ENCODE measurements at regions not wholly inside any gene's neighbourhood (a gene's known extent, or its start where the extent isn't known, plus 50 kb on each side); places are given as distances from the start of the nearest gene placed in this dataset.

DNA sequence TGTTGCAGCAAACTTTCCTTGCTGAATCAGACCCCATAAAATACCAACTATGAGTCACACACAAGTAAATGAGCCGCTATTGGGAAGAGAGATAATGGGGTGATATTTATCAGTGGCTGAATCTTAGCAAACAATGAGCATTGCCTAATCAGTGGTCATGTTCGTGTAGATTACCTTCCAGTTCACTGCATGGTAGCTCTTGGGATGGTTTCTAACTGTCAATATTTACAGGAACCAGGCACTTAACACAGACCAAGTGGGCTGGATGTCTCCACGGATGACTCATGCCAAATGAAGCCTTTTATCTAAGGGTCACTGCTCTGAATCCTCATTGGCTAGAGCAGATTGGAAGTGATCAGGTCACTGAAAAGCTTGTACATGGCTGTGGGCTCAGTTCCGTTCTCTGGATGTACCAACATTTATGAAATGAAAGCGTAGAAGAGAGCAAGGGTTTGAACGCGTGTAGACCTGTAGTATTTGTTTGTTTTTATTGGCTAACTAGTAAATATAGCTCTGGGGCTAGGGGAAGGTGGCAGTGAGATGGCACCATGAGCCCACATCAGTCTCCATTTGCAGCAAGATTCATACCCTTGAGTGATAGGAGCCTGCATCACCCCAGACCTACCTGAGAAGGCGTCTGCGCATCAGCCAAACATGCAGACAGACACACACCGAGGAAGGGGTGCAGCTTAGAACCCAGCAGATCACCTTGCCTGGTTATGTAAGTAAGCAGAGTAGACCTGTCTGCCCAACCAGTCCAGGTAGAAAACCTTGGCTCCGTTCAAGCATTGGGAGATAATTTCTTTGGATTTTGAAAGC lies 153.3 kb downstream of the TOMM20 start (continued):
- TF ChIP-seq, protein P1, sequence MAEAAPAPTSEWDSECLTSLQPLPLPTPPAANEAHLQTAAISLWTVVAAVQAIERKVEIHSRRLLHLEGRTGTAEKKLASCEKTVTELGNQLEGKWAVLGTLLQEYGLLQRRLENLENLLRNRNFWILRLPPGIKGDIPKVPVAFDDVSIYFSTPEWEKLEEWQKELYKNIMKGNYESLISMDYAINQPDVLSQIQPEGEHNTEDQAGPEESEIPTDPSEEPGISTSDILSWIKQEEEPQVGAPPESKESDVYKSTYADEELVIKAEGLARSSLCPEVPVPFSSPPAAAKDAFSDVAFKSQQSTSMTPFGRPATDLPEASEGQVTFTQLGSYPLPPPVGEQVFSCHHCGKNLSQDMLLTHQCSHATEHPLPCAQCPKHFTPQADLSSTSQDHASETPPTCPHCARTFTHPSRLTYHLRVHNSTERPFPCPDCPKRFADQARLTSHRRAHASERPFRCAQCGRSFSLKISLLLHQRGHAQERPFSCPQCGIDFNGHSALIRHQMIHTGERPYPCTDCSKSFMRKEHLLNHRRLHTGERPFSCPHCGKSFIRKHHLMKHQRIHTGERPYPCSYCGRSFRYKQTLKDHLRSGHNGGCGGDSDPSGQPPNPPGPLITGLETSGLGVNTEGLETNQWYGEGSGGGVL (CRISPR knock-in tag; IDR thresholded peaks at IDR 0.05) = no peak
- TF ChIP-seq ZNF780A (CRISPR knock-in tag; IDR thresholded peaks at IDR 0.05) (peak; percentile 39; the same call in 1 of the 2 replicates), LEF1 (IDR thresholded peaks at IDR 0.05) (peak; percentile 98), HNRNPLL (IDR thresholded peaks at IDR 0.05; ENCODE audit: low read depth, low read length, poor library complexity, severe bottlenecking) (no peak), HDAC3 (IDR thresholded peaks at IDR 0.05; ENCODE audit: borderline replicate concordance, partially characterized antibody) (peak; percentile 96), KDM1A (IDR thresholded peaks at IDR 0.05) (peak; percentile 97 to 98), ZNF224 (CRISPR knock-in tag; IDR thresholded peaks at IDR 0.05) (no peak), GATAD2A (IDR thresholded peaks at IDR 0.05) (peak; percentile 99), SPI1 (IDR thresholded peaks at IDR 0.05; ENCODE audit: borderline replicate concordance, low read depth, low read length) (0 out of 2 replicates have a peak, but pooled peaks have one; percentile 42), PML (IDR thresholded peaks at IDR 0.05; ENCODE audit: low read length) (peak; percentile 92), MECOM (CRISPR knock-in tag; IDR thresholded peaks at IDR 0.05) (peak; percentile 82; the same call in 1 of the 2 replicates), ARNT (IDR thresholded peaks at IDR 0.05) (peak; percentile 95 to 96), TEAD4 (IDR thresholded peaks at IDR 0.05; ENCODE audit: low read length) (peak; percentile 96), TEAD4 (CRISPR knock-in tag; IDR thresholded peaks at IDR 0.05; ENCODE audit: borderline replicate concordance) (no peak), CEBPB (tag; IDR thresholded peaks at IDR 0.05) (peak; percentile 99), SMARCA5 (IDR thresholded peaks at IDR 0.05) (0 out of 2 replicates have a peak, but pooled peaks have one; percentile 66), RBM22 (IDR thresholded peaks at IDR 0.05; ENCODE audit: low read depth, low read length, poor library complexity, severe bottlenecking) (no peak), MYC (IDR thresholded peaks at IDR 0.05; ENCODE audit: low read depth, low read length) (peak; percentile 68), MYC (CRISPR knock-in tag; IDR thresholded peaks at IDR 0.05; ENCODE audit: borderline replicate concordance, low read depth) (no peak), ZNF3 (CRISPR knock-in tag; IDR thresholded peaks at IDR 0.05) (no peak), SIN3A (IDR thresholded peaks at IDR 0.05; ENCODE audit: borderline replicate concordance in 2 of 2, control insufficient read depth in 1 of 2, low read depth in 2 of 2, low read length in 2 of 2) (no peak), NR4A1 (CRISPR knock-in tag; IDR thresholded peaks at IDR 0.05) (no peak), NR4A1 (tag; IDR thresholded peaks at IDR 0.05) (peak; percentile 82)
- TF ChIP-seq, protein P2, sequence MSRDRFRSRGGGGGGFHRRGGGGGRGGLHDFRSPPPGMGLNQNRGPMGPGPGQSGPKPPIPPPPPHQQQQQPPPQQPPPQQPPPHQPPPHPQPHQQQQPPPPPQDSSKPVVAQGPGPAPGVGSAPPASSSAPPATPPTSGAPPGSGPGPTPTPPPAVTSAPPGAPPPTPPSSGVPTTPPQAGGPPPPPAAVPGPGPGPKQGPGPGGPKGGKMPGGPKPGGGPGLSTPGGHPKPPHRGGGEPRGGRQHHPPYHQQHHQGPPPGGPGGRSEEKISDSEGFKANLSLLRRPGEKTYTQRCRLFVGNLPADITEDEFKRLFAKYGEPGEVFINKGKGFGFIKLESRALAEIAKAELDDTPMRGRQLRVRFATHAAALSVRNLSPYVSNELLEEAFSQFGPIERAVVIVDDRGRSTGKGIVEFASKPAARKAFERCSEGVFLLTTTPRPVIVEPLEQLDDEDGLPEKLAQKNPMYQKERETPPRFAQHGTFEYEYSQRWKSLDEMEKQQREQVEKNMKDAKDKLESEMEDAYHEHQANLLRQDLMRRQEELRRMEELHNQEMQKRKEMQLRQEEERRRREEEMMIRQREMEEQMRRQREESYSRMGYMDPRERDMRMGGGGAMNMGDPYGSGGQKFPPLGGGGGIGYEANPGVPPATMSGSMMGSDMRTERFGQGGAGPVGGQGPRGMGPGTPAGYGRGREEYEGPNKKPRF (IDR thresholded peaks at IDR 0.05; ENCODE audit: low read depth, low read length) = no peak
- TF ChIP-seq, protein P3, sequence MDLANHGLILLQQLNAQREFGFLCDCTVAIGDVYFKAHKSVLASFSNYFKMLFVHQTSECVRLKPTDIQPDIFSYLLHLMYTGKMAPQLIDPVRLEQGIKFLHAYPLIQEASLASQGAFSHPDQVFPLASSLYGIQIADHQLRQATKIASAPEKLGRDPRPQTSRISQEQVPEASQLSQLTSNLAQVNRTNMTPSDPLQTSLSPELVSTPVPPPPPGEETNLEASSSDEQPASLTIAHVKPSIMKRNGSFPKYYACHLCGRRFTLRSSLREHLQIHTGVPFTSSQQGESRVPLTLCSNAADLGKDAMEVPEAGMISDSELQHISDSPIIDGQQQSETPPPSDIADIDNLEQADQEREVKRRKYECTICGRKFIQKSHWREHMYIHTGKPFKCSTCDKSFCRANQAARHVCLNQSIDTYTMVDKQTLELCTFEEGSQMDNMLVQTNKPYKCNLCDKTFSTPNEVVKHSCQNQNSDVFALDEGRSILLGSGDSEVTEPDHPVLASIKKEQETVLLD (IDR thresholded peaks at IDR 0.05) = peak; percentile 94; the same call in 1 of the 2 replicates

Data from K562 (cell line).